Keratinocyte (primary cell): ENCODE measurements at regions not wholly inside any gene's neighbourhood (a gene's known extent, or its start where the extent isn't known, plus 50 kb on each side); places are given as distances from the start of the nearest gene placed in this dataset.

ENCODE experiments used
- DNase-seq: peaks from one replicate; pipeline ENCODE4 v3.0.0-alpha.2; 2011; ENCODE audit warnings: low read depth, missing footprints, low spot score
- FAIRE-seq: peaks from 2 replicates; lab custom pipeline; 2011; peaks lifted over from hg19 to GRCh38; lab: Jason Lieb, UNC
- H2AFZ ChIP-seq: 2 replicates; pipeline ENCODE4 v1.6.0; 2012; ENCODE audit warnings: low read length, control low read depth, inconsistent platforms; ENCODE audit not compliant: control insufficient read depth
- H3K27ac ChIP-seq: 2 replicates; pipeline ENCODE4 v1.5.1; 2011; ENCODE audit warnings: low read length; ENCODE audit not compliant: control insufficient read depth, insufficient read depth
- H3K27me3 ChIP-seq: 3 replicates; pipeline ENCODE4 v1.6.0; 2011; ENCODE audit warnings: low read length; ENCODE audit not compliant: control insufficient read depth, insufficient read depth; ENCODE audit errors: extremely low read depth
- H3K36me3 ChIP-seq, 2 experiments: 2 replicates in 1 of 2; 3 replicates in 1 of 2; pipeline ENCODE4 v1.5.1; 2011; ENCODE audit warnings: low read length in 2 of 2, mild to moderate bottlenecking in 1 of 2; ENCODE audit not compliant: control insufficient read depth in 2 of 2, insufficient read depth in 2 of 2; ENCODE audit errors: extremely low read depth in 1 of 2
- H3K4me1 ChIP-seq: 3 replicates; pipeline ENCODE4 v1.5.1; 2011; ENCODE audit warnings: low read length; ENCODE audit not compliant: control insufficient read depth, insufficient read depth; ENCODE audit errors: extremely low read depth
- H3K4me2 ChIP-seq: 3 replicates; pipeline ENCODE4 v1.6.0; 2011; ENCODE audit warnings: low read depth, low read length; ENCODE audit not compliant: control insufficient read depth, insufficient read depth; ENCODE audit errors: extremely low read depth
- H3K4me3 ChIP-seq, 3 experiments: fragments of 200-600 bp in 1 of 3; sonication (generic) in 1 of 3; 2 replicates in 2 of 3; 3 replicates in 1 of 3; pipeline ENCODE4 v1.5.1; 2011 to 2016; ENCODE audit warnings: low read length in 3 of 3, mild to moderate bottlenecking in 3 of 3, control low read depth in 2 of 3, inconsistent platforms in 1 of 3, low read depth in 1 of 3, mixed read lengths in 1 of 3, mixed run types in 1 of 3, moderate library complexity in 1 of 3; ENCODE audit not compliant: control insufficient read depth in 2 of 3, insufficient read depth in 2 of 3; ENCODE audit errors: extremely low read depth in 1 of 3
- H3K79me2 ChIP-seq: 2 replicates; pipeline ENCODE4 v1.6.0; 2012; ENCODE audit warnings: low read length; ENCODE audit not compliant: control insufficient read depth, insufficient read depth
- H3K9ac ChIP-seq: 3 replicates; pipeline ENCODE4 v1.6.0; 2011; ENCODE audit warnings: low read length; ENCODE audit not compliant: control insufficient read depth, insufficient read depth; ENCODE audit errors: extremely low read depth
- H3K9me1 ChIP-seq: 3 replicates; pipeline ENCODE4 v1.6.0; 2011; ENCODE audit warnings: low read length; ENCODE audit not compliant: control insufficient read depth, insufficient read depth; ENCODE audit errors: extremely low read depth
- H3K9me3 ChIP-seq: 2 replicates; pipeline ENCODE4 v1.5.1; 2012; ENCODE audit warnings: low read depth, low read length; ENCODE audit not compliant: control insufficient read depth
- H4K20me1 ChIP-seq: 3 replicates; pipeline ENCODE4 v1.6.0; 2011; ENCODE audit warnings: low read length; ENCODE audit not compliant: control insufficient read depth, insufficient read depth; ENCODE audit errors: extremely low read depth
- EZH2 ChIP-seq: IDR thresholded peaks from one replicate; pipeline ENCODE4 v1.6.1; 2012; ENCODE audit warnings: inconsistent platforms, mild to moderate bottlenecking, low read length, moderate library complexity
- dilution Hi-C: fragments of 300-500 bp; cut with MboI; formaldehyde crosslinking; loops from one replicate; pipeline ENCODE4 v1.7.0; 2020; ENCODE audit warnings: low sequenced_read_pairs; ENCODE audit not compliant: extremely low pct_ligation_motif_present
- TF ChIP-seq, protein P1 (sequence below), 3 experiments: IDR thresholded peaks in 1 of 3; conservative IDR thresholded peaks in 1 of 3; optimal IDR thresholded peaks in 1 of 3; 2 replicates in 2 of 3; 3 replicates in 1 of 3; pipeline versions ENCODE3 to v1.5.1; 2011; ENCODE audit warnings: low read length in 3 of 3, mild to moderate bottlenecking in 3 of 3, moderate library complexity in 2 of 3, control low read depth in 1 of 3, inconsistent platforms in 1 of 3; ENCODE audit not compliant: insufficient read depth in 2 of 3; ENCODE audit errors: extremely low read depth in 1 of 3

- DNase-seq (no peak), FAIRE-seq (peak; percentile 67)
- Histone ChIP-seq H3K27me3 (no peaks in the 10 kb centered on the region), H3K4me3 (no peak overlapping the region), H3K9me3 (no peaks in the 10 kb centered on the region), H3K4me1 (peaks cover 8% of the 10 kb centered on the region), H2AFZ (no peak overlapping the region), H3K9me1 (no peaks in the 10 kb centered on the region), H3K36me3 (no peaks in the 10 kb centered on the region), H3K9ac (no peak overlapping the region), H3K79me2 (no peaks in the 10 kb centered on the region), H4K20me1 (no peaks in the 10 kb centered on the region), H3K4me2 (no peak overlapping the region), H3K27ac (no peak overlapping the region)
- dilution Hi-C loops = no loop called here
- no peak for TF ChIP-seq EZH2
- TF ChIP-seq, protein P1, sequence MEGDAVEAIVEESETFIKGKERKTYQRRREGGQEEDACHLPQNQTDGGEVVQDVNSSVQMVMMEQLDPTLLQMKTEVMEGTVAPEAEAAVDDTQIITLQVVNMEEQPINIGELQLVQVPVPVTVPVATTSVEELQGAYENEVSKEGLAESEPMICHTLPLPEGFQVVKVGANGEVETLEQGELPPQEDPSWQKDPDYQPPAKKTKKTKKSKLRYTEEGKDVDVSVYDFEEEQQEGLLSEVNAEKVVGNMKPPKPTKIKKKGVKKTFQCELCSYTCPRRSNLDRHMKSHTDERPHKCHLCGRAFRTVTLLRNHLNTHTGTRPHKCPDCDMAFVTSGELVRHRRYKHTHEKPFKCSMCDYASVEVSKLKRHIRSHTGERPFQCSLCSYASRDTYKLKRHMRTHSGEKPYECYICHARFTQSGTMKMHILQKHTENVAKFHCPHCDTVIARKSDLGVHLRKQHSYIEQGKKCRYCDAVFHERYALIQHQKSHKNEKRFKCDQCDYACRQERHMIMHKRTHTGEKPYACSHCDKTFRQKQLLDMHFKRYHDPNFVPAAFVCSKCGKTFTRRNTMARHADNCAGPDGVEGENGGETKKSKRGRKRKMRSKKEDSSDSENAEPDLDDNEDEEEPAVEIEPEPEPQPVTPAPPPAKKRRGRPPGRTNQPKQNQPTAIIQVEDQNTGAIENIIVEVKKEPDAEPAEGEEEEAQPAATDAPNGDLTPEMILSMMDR (optimal IDR thresholded peaks at IDR 0.05 in 1 of 3, IDR thresholded peaks at IDR 0.05 in 1 of 3, conservative IDR thresholded peaks at IDR 0.05 in 1 of 3; ENCODE audit: extremely low read depth in 1 of 3, insufficient read depth in 2 of 3, low read length in 3 of 3) = no peak
Measured at GRCh38 chr1:61616830-61617229, 108.1 kb downstream of the TM2D1 start.

DNA sequence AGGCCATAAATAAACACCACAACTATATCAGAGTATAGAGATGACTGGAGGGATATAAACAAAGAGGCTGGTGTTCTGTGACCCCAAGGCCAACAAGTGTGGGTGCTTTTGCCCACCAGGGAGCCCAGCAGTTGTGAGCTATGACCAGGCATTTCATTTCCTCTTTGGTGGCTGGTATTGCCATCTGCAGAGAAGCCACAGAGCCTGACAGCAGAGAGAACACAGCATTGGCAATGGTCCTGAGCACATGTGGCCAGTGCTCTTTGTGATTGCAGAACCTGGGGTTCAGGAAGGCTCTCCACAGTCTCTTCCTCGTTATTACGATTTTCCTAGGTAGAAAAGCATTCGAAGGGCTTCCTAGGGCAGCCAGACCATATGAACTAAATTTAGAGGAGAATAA is 112.3 kb downstream of the TM2D1 start:
- dilution Hi-C loops = no loop called here
- no peak for FAIRE-seq
- Histone ChIP-seq H3K27ac (no peak overlapping the region), H3K4me1 (peaks cover under 1% of the 10 kb centered on the region), H3K27me3 (no peaks in the 10 kb centered on the region), H2AFZ (no peak overlapping the region), H3K79me2 (no peaks in the 10 kb centered on the region), H4K20me1 (no peaks in the 10 kb centered on the region), H3K4me2 (no peak overlapping the region), H3K4me3 (no peak overlapping the region), H3K9me1 (no peaks in the 10 kb centered on the region), H3K9me3 (no peaks in the 10 kb centered on the region), H3K9ac (no peak overlapping the region), H3K36me3 (no peaks in the 10 kb centered on the region)
- TF ChIP-seq, protein P1 (optimal IDR thresholded peaks at IDR 0.05 in 1 of 3, IDR thresholded peaks at IDR 0.05 in 1 of 3, conservative IDR thresholded peaks at IDR 0.05 in 1 of 3; ENCODE audit: extremely low read depth in 1 of 3, insufficient read depth in 2 of 3, low read length in 3 of 3) = no peak
- TF ChIP-seq EZH2 = no peak
- DNase-seq = no peak
